Hippocampal formation (tissue), 2 donors: ENCODE measurements at regions not wholly inside any gene's neighbourhood (a gene's known extent, or its start where the extent isn't known, plus 50 kb on each side); places are given as distances from the start of the nearest gene placed in this dataset.

Experiments
- DNase-seq, 2 donors: peaks; one replicate each; lab custom pipeline; 2025; lab: John Stamatoyannopoulos, UW

DNA sequence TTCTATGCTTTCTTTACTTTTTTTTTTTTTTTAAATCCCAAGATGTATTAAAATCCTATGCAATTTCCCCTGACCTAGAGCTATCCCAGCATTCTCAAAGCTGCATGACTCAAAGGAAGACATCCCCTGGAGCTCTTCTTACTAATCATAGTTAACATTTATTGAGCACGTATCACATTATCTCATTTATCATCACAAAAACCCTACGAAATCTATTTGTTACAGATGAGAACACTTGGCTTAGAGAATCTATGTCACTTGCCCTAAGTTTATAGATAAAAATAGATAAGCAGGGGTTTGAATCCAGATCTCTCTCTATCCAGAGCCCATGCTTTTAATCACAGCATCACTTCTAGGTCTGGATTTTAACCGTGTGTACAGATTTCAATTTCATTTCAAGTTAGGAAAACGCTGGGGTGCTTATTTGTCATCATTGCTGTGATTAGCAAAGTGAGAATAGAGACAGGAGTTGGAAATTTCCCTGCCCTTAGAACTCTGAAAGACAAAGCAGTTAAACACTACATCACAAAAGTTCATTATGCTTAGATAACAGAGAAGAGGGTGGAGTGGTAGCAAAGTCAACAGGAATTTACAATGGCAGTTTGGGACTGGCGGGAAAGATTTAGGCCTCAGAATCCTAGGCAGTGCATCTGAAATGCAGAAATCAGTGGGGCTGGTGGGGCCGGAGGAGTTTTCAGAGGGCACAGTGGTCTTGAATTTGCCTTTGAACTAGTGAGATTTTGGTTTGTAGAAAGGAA lies 177.7 kb upstream of the FRMD6 start:
- DNase-seq = no peak

DNA sequence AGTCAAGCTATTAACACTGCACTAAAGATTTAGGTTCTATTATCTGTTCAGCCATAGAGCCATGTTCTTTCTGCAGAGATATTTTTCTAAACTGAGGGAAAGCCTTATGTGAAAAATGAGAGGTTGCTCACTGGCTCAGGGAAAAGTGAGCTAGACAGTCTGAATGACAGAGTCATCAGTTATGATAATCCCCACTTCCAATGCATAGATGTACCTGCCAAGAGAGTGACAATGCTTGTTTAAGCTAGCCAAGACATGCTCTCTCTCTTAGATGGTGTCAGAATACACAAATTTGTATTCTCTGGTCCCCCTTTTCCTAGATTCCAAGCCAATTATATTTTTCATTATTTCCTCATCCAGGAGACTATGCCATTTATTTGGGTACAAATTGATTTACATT lies 176.9 kb upstream of the FRMD6 start:
- no peak for DNase-seq

DNA sequence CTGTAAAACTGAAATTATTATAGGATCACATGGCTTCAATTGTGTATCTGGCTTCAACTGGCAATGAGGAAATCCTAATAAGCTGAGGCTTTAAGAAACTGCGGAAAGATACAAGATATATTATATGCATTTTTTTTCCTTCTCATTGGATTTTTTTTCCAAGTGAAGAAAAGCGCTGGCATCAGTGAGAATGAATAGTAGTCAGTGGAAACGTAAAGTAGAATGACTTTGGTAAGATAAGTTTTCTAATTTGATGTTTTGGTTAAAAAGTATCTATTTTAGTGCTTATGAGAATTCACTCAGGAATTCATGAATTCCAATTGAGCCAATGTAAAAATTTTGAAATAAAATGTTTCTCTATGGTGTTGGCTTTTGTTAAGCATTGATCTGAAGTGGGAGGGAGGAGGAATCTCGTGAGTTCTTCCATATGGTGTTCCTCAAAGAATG lies 173.5 kb upstream of the FRMD6 start:
- DNase-seq = no peak

DNA sequence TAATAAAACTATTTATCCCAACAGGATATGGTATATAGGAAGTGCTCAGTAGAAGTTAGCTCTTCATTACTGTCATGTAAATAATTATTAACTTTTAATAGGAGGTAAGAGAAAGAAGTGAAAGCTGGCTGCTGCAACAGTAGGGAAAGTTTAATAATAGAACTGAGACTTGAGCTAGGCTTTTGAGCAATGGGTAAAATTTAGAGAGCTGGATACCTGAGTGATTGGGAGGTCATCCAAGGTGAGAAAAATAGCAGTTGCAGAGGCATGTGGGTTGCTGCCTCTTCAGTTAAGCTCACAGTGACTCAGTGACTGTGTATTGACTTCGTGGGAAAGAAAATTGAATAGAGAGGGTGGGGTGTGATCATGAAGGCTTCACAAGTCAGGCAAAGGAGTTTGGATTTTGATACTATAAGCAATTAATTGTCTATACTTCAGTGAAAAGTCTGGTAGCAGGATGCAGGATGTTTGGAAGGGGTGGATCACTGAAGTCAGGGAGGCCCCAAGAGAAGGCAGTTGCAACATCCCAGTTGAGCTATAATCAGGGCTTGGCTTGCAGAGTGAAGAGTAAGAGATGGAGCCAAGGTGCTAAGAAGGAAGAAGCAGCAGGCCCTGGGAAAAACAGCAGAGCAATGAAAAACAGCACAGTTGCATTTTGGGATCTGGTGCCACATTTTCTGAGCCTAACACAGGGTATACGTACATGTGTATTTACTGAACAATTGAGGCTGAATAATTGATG lies 172.0 kb upstream of the FRMD6 start:
- DNase-seq = no peak

DNA sequence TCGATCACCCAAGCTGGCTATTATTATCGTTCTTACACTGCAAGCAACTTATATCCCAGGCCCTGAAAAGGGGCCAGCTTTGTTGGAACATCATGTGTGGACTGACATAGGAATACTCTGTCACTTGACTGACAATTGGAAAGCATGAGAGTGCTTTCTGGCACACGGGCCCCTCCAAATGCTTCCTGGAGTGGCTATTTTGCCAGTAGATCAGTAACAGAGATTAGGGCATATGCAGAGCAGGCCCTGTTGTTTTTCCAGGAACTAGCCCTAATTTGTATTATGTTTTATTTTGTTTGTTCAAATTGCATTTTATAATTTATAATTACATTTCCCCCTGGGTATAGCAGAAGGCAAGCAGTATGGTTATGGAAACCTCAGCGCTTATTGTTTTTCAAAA lies 170.1 kb upstream of the FRMD6 start:
- DNase-seq = no peak

DNA sequence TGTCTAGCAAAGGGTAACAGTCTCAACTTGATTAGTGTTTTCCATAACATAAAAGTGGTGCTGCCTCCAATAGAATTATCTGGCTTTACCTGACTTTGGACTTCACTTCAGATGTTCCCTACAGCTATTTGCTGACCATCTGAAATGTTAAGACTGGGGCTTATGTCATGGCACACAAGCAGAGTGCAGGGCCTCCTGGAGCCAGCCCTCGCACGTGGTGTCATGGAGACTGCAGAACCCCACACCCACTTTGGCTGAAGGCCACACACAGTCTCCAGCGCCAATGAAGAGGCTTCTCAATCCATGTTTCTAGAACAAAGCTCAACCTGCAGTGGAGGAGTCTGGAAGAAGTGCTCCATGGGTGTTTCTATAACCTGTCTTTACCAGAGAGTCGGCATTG lies 169.6 kb upstream of the FRMD6 start:
- no peak for DNase-seq

DNA sequence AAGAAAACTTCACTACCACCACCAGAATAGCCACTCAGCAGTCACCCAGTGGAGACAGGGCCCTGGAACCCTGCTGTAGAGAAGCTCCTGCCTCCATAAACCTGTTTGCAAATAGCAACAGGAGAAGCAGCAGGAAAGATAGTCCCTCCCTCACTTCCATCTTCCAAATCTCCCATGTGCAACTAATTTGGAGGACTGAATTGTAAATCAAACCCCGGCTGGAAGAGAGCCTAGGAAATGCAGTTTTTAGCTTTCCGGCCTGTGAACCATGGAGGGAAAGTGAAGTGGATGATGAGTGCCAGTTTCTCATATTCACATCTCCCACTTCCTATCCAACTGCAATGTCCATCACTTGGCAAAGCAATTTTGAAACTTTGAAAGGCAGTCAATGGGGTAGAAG lies 167.2 kb upstream of the FRMD6 start:
- DNase-seq = no peak

DNA sequence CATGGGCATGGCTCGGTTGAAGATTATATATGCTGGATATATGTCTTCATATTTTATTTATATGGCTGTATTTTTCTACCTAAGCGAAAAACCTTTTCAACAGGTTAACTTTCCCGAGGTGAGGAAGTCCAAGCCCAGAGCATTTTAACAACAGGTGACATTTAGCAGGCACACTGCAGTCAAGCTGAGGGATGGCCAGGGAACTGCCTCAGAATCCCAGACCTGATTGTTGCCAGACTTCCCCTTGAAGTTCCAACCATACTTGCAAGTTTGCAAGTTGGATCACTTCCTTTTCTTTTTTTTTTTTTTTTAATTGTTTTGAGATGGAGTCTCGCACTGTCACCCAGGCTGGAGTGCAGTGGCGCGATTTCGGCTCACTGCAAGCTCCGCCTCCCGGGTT lies 166.0 kb upstream of the FRMD6 start:
- DNase-seq = no peak

DNA sequence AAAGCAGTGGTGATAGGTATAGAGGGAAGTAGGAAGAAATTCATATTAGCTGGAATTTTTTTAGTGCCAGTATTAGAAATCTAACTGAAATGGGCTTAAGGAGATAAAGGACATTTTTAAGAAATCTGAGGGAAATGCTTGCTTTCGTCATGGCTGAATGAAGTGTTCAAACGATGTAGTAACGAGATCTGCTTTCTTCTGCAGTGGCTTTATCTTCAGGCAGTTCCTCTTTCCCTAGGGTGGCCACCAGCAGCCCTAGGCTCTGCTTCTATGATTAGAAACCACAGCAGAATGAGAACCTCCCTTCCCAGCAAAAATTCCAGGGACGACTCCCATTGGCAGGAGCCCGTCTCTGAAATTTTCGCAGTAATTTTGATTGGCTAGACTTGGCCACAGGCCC lies 163.9 kb upstream of the FRMD6 start:
- no peak for DNase-seq

DNA sequence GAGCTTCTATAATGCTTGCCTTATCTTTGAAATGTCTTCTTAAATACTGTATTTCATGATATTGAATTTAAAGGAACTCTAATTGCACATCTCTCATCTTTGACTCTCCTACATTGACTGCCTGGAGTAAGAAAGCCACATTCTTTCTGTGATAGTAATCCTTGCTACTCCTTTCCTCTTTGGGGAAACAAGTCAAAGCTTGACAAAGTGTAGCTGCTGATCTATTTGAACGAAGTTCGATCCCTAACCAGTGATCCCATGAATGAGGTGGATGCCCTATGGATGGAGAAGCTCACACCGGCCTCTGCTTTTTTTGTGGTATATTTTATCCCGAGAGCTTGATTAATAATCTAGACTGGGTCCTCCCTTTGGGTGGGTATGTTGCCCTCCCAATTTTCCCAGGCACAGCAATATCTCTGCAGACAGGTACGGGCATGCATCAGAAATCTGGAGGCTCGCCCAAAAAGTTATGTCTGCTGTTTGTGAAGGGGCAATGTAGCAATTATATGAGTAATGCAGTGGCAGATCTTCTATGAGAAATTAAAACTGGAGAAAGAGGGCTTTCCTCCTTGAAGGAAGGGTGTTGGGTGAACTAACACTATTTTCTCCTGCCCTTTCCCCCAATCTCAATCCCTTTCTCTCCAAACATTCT lies 163.0 kb upstream of the FRMD6 start:
- no peak for DNase-seq

DNA sequence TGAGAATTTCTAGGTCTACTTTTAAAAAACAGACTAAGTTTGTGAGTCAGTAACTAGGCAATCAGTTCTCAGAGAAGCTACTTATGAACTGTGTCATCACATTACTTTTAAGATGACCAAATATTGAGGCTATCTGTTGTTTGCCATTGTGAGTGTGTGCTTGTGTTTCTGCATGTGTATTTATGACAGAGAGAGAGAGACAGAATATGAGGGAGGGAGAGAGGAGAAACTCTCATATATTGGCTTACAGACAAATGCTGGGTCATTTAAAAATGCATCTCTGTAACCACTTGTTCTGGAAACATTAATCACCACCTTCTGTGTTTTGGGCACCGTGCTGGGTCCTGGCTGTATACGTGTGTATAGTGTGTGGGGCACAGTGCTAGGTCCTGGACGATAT lies 161.5 kb upstream of the FRMD6 start:
- DNase-seq = no peak

DNA sequence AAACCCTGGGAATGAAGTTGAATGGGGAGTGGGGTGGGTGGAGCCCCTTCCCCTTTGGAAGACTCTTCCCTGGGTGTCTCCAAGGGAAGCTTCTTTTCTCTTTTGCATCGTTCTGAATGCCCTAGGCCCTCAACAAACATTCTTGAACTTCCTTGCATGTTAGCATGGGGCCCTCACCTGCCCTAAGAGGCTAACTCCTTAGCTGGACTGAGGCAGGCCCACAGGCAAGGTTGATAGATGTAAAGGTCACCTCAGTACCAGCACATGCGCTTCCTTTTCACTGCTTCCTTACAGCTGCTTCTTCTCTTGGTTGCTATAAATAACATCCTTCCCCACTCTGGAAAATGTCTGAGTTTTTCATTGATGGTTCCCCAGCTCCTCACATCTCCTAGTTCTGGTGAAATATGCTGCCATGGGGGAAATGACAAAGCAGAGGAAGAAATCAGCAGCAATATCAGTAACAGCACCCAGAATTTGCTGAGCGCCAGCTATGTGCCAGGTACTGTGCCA lies 160.6 kb upstream of the FRMD6 start:
- DNase-seq = no peak

DNA sequence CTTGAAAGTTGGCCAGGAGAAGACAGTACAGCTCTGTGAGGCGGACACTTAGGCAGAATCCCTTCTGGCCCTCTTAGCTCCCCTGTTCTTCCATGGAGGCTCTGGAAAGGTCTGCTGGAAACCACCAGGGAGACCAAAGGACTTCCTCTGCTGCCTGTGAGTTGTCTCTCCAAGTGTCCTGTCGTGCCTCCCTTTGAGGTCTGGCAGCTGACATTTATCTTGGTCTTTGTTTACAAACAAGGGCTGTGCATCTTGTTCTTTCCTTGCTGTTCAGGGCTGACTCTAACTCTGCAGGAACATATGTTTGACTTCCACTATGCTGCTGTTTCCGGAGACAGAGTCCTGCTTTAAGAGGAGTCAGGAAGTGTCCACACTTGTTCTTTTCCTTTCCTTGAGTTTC lies 159.9 kb upstream of the FRMD6 start:
- no peak for DNase-seq

DNA sequence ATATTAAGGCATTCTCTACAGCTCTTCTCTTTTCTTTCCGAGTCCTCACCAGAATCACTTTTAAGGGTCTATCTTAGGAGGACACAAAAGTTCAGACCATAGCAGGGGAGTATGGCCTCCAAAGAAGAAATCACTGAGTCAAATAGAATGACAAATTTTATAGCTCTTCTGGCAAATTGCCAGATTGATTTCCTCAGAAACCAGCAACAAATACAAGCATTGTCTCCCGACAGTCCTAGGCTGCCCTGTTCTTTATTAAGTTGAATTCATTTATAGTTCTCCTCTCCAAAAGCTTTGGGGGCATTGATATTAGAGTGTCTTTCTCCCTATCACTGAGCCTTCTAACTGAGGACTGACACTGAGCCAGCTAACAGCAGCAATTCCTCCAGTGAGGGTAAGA lies 156.4 kb upstream of the FRMD6 start:
- DNase-seq = no peak

DNA sequence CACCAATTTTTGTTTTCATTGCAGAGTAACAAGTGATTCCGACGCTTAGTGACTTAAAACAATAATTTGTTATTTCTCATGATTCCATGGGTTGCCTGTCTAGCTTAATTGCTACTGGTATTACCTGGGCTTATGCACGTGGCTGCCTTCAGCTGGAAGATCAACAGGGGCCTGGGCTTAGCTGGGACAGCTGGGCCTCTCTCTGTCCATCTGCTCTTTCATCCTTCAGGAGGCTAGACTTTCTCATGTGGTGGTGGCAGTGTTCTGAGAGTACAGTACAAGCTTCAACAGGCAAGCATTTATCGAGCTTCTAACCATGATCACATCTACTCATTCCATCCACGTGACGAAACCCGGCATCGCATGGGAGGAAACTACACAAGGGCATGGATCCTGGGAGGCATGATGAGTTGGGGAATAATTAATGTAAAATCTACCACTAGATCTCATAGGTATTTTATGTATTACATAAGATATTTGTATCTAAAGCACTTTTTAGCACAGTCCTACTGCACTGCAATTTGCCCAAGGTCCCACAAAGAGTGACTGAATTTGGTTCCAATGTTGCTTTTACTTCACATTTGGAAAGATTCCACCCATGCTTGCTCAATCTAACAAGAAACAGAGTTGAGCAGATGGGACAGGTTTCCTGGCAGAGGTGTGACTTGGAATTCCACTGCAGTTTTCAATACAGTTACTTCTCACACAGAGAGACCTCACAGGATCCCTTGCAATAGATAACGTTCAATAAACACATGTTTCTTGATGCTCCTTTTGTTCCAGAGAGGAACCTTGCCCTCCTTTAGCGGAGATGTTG lies 153.1 kb upstream of the FRMD6 start:
- DNase-seq = no peak

DNA sequence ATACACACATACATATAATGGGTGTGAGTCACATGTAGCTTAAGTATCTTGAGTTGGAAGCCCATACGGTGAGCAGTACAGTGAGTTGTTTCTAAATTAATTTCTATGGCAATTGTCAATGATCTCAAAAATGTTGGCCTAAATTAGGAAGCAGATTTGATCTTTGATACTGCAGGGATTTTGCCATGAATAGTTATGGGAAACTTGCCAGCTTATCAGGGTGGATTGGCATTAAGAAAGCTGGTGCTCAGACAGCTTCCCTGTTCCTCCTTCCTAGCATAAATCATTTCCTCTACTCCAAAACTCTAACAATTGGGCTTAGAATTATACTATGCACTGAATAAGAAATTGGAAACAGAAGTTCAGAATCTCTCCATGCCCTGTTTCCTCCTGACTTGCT lies 150.9 kb upstream of the FRMD6 start:
- no peak for DNase-seq

DNA sequence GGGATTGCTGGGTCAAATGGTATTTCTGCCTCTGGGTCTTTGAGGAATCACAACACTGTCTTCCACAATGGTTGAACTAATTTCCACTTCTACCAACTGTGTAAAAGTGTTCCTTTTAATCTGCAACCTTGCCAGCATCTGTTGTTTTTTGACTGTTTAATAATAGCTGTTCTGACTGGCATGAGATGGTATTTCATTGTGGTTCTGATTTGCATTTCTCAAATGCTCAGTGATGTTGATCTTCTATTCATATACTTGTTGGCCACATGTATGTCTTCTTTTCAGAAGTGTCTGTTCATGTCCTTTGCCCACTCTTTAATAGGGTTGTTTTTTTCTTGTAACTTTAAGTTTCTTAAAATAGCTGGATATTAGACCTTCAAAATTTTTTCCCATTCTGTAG lies 150.0 kb upstream of the FRMD6 start:
- no peak for DNase-seq

DNA sequence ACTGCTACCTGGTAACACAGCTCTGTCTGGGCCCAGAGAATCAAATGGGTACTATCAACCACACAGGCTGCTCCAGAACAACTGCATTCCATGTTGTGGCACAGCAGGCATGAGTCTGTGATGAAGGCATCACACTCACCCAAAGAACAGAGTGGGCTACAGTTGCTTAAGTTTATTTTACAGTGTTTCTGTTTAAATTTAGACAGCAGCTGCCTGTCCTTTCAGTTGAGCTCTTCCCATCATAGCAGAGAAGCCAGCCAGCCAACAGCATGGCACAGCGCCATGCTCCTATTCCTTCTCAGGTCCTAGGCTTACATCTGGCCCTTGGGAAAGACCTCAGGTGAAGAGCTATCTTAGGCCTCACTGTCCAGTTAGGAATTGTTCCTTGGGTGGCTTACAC lies 147.0 kb upstream of the FRMD6 start:
- DNase-seq = no peak

DNA sequence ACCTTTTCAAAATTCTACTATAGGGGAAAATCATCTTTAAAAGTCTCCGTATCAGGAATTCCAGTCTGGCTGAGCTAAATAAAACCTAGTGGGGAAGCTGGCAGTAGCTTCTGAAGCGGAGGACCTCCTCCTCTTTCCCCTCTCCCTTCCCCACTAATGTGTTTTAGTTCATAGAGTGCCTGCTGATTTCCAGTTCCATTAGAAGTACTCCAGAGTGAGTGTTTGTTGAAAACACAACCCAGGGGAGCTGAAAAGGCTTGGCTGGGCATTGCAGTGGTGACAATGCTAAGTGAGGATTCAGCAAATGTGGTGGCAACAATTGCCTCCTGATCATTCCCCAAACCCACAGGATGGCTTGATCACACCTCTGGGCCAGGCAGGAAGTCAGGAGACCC lies 144.2 kb upstream of the FRMD6 start:
- DNase-seq = peak in 1 of 2 donors; percentile 21

DNA sequence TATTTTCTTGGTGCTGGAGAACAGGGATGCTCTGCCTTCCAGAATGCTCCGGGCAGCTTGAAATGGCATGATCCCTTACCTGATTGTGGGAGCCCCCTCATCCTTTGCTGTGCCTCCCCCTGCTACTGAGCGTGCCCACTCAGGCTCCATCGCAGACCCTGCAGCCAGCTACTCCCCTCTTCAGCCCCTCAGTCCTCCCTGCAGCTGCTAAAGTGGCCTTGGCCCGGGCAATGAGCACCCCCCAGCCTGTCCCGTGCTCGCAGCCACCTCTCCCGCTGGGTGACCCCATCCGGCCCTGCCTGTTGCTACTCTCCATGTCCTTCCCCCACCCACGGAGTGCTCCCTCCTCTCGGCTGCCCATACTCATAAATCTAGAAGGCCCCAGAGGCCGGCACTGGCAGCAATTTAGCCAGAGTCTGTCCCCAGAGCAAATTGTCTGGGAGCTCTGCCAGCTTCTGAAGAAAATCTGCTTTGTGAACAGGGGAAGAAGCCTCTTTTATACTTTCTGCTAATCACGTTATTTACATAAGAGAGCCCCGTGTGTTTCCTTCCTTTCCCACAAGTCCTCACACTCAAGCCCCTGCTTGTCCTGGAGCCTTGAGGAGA lies 143.7 kb upstream of the FRMD6 start:
- peak; percentile 56 to 81 for DNase-seq

DNA sequence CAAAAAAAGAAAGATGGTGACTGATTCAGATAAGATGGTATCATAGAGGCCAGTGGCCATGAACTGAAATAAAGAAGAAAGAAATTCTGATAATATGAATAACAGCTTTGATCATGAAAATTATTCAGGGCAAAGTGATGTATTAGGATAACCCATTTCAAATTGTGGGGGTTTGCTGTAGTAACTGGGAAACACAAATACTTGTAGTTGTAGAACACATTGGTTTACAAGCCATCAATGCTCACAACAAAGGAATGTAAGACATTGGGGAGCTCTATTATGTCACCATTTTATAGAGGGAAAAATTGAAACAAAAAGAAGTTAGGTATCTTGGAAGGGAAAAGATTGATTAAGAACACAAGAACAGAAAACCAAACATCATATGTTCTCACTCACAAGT lies 140.4 kb upstream of the FRMD6 start:
- DNase-seq = no peak

DNA sequence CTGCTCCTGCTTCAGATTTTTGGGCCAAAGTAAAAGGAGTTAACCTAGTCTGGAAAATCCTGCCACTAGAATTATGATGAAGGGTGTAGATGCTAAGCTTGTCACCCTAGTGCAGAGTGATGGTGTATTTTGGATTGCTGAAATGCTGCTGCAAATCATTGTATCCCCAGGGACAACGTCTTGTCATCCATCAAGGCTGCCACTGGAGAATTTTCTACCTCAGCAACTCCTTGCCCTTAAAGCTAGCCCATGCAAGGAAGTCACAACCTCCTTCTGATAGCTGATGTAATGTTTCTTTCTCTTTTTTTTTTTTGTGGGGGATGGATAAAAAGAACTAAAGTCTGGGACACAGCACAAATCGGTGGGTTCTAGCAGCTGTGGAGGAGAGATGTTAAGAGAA lies 139.4 kb upstream of the FRMD6 start:
- no peak for DNase-seq
